Ramos (cell line): ENCODE measurements at regions not wholly inside any gene's neighbourhood (a gene's known extent, or its start where the extent isn't known, plus 50 kb on each side); places are given as distances from the start of the nearest gene placed in this dataset.

Experiments used
- in situ Hi-C: fragments of 300-500 bp; cut with MboI; formaldehyde crosslinking; loops from one replicate; pipeline ENCODE4 v1.14.3; 2022; ENCODE audit warnings: low sequenced_read_pairs; ENCODE audit not compliant: unreplicated experiment

GRCh38 chr5:2015961-2016360, 133.2 kb upstream of the IRX4 start:
- in situ Hi-C loops: loop anchor here (5.0 kb wide), 1 partner anchor 279 kb away; no protein-coding TSS in a partner anchor

GRCh38 chr5:2015124-2015848, 132.6 kb upstream of the IRX4 start:
- in situ Hi-C loops: loop anchor here (5.0 kb wide), 1 partner anchor 278 kb away; no protein-coding TSS in a partner anchor

GRCh38 chr5:2014058-2014610, 131.4 kb upstream of the IRX4 start:
- in situ Hi-C loops: no loop called here

GRCh38 chr5:2013301-2014057, 130.8 kb upstream of the IRX4 start:
- in situ Hi-C loops: no loop called here

GRCh38 chr5:2012885-2013284, 130.2 kb upstream of the IRX4 start:
- in situ Hi-C loops: no loop called here

- in situ Hi-C loops: no loop called here
These were observed 129.0 kb upstream of the IRX4 start for GRCh38 chr5:2011481-2012411.

- in situ Hi-C loops: no loop called here
These were observed 128.2 kb upstream of the IRX4 start for GRCh38 chr5:2010940-2011339.

- in situ Hi-C loops: no loop called here
These were observed 127.5 kb upstream of the IRX4 start for GRCh38 chr5:2009986-2010914.

- in situ Hi-C loops: no loop called here
These were observed 126.3 kb upstream of the IRX4 start for GRCh38 chr5:2008851-2009629.

GRCh38 chr5:2007878-2008501, 125.3 kb upstream of the IRX4 start:
- in situ Hi-C loops: no loop called here

GRCh38 chr5:2007496-2007877, 124.8 kb upstream of the IRX4 start:
- in situ Hi-C loops: no loop called here

- in situ Hi-C loops: no loop called here
These were observed 124.2 kb upstream of the IRX4 start for GRCh38 chr5:2006971-2007291.

- in situ Hi-C loops: no loop called here
These were observed 123.7 kb upstream of the IRX4 start for GRCh38 chr5:2006193-2006970.

- in situ Hi-C loops: no loop called here
These were observed 122.6 kb upstream of the IRX4 start for GRCh38 chr5:2005101-2006041.

GRCh38 chr5:2003690-2004365, 121.1 kb upstream of the IRX4 start:
- in situ Hi-C loops: no loop called here

GRCh38 chr5:2003206-2003605, 120.5 kb upstream of the IRX4 start:
- in situ Hi-C loops: no loop called here
